Dedifferentiated amniotic fluid mesenchymal stem cell (primary cell): ENCODE measurements at regions not wholly inside any gene's neighbourhood (a gene's known extent, or its start where the extent isn't known, plus 50 kb on each side); places are given as distances from the start of the nearest gene placed in this dataset.

Source experiments
- DNase-seq: peaks from one replicate; pipeline ENCODE4 v3.0.0-alpha.2; 2016; ENCODE audit errors: extremely low spot score

- no peak for DNase-seq
Observed at GRCh38 chr13:104355041-104355670, 1288.9 kb upstream of the SLC10A2 start.

- no peak for DNase-seq
Observed at GRCh38 chr13:104327211-104327610, 1261.0 kb upstream of the SLC10A2 start.

GRCh38 chr13:104326523-104326922 lies 1260.3 kb upstream of the SLC10A2 start:
- DNase-seq: no peak

- DNase-seq: no peak
Observed at GRCh38 chr13:104321756-104322155, 1255.5 kb upstream of the SLC10A2 start.

- DNase-seq: no peak
Observed at GRCh38 chr13:104320446-104320845, 1254.2 kb upstream of the SLC10A2 start.

GRCh38 chr13:104318121-104318520 lies 1251.9 kb upstream of the SLC10A2 start:
- peak; percentile 27 for DNase-seq

GRCh38 chr13:104315606-104316005 lies 1249.4 kb upstream of the SLC10A2 start:
- peak; percentile 81 for DNase-seq

- no peak for DNase-seq
Observed at GRCh38 chr13:104314926-104315535, 1248.8 kb upstream of the SLC10A2 start.

- DNase-seq: no peak
Observed at GRCh38 chr13:104314321-104314720, 1248.1 kb upstream of the SLC10A2 start.

GRCh38 chr13:104310861-104311260 lies 1244.6 kb upstream of the SLC10A2 start:
- no peak for DNase-seq

GRCh38 chr13:104309431-104309830 lies 1243.2 kb upstream of the SLC10A2 start:
- no peak for DNase-seq

- no peak for DNase-seq
Observed at GRCh38 chr13:104301171-104301975, 1235.2 kb upstream of the SLC10A2 start.

- no peak for DNase-seq
Observed at GRCh38 chr13:104297075-104297474, 1230.9 kb upstream of the SLC10A2 start.

- DNase-seq: no peak
Observed at GRCh38 chr13:104296286-104296685, 1230.1 kb upstream of the SLC10A2 start.

GRCh38 chr13:104295537-104295936 lies 1229.3 kb upstream of the SLC10A2 start:
- DNase-seq: no peak

- DNase-seq: no peak
Observed at GRCh38 chr13:104289400-104289799, 1223.2 kb upstream of the SLC10A2 start.

- no peak for DNase-seq
Observed at GRCh38 chr13:104288496-104288895, 1222.3 kb upstream of the SLC10A2 start.

GRCh38 chr13:104286566-104287290 lies 1220.5 kb upstream of the SLC10A2 start:
- DNase-seq: no peak

- DNase-seq: no peak
Observed at GRCh38 chr13:104281910-104282309, 1215.7 kb upstream of the SLC10A2 start.

GRCh38 chr13:104270731-104271130 lies 1204.5 kb upstream of the SLC10A2 start:
- no peak for DNase-seq

GRCh38 chr13:104267206-104267811 lies 1201.1 kb upstream of the SLC10A2 start:
- no peak for DNase-seq

GRCh38 chr13:104256701-104257100 lies 1190.5 kb upstream of the SLC10A2 start:
- DNase-seq: no peak
